MM.1S (cell line): ENCODE measurements at regions not wholly inside any gene's neighbourhood (a gene's known extent, or its start where the extent isn't known, plus 50 kb on each side); places are given as distances from the start of the nearest gene placed in this dataset.
A peak's percentile ranks its signal among the peaks of the same experiment; 100 is the strongest.

Experiments
- EZH2 ChIP-seq: fragments of 300-600 bp; sonication (generic); optimal IDR thresholded peaks from 2 replicates; pipeline ENCODE3; 2017; ENCODE audit warnings: low read depth, mild to moderate bottlenecking, antibody characterized with exemption, low read length, mixed read lengths
- EZH2phosphoT487 ChIP-seq: fragments of 300-600 bp; sonication (generic); IDR thresholded peaks from 2 replicates; pipeline ENCODE4 v1.6.1; 2018; ENCODE audit warnings: antibody characterized with exemption, low read length
- TF ChIP-seq, protein P1 (sequence below): fragments of 300-600 bp; sonication (generic); IDR thresholded peaks from 2 replicates; pipeline ENCODE4 v1.5.1; 2016; ENCODE audit warnings: antibody characterized with exemption, low read length, mixed read lengths

DNA sequence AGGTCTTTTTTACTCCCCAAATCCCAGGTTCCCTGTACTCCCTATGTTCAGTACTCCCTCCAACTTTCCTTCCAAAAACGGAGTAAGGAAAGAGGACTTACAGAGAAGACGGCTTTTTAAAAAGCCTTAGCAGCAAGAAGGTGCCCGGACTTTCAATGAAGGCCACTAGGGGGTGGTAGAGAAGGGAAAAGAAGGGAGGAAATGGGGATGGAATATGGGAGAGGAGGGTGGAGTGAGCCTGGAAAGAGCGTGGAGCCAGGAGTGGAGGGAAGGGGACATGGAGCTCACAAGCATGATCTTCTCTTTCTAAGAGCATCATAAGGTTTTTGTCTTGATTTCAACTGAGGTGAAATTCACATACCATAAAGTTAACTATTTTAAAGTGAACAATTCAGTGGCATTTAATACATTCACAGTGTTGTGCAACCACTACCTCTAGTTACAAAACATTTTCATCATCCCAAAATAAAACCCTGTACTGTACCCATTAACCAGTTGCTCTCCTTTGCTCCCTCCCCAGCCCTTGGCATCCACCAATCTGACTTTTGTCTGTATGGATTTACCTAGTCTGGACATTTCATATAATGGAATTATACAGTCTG is 129.9 kb downstream of the ZNF281 start:
- TF ChIP-seq, protein P1, sequence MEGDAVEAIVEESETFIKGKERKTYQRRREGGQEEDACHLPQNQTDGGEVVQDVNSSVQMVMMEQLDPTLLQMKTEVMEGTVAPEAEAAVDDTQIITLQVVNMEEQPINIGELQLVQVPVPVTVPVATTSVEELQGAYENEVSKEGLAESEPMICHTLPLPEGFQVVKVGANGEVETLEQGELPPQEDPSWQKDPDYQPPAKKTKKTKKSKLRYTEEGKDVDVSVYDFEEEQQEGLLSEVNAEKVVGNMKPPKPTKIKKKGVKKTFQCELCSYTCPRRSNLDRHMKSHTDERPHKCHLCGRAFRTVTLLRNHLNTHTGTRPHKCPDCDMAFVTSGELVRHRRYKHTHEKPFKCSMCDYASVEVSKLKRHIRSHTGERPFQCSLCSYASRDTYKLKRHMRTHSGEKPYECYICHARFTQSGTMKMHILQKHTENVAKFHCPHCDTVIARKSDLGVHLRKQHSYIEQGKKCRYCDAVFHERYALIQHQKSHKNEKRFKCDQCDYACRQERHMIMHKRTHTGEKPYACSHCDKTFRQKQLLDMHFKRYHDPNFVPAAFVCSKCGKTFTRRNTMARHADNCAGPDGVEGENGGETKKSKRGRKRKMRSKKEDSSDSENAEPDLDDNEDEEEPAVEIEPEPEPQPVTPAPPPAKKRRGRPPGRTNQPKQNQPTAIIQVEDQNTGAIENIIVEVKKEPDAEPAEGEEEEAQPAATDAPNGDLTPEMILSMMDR = peak; percentile 77
- no peak for TF ChIP-seq EZH2
- TF ChIP-seq EZH2phosphoT487 = no peak
